ENCODE measurements at regions not wholly inside any gene's neighbourhood (a gene's known extent, or its start where the extent isn't known, plus 50 kb on each side); places are given as distances from the start of the nearest gene placed in this dataset.

DNA sequence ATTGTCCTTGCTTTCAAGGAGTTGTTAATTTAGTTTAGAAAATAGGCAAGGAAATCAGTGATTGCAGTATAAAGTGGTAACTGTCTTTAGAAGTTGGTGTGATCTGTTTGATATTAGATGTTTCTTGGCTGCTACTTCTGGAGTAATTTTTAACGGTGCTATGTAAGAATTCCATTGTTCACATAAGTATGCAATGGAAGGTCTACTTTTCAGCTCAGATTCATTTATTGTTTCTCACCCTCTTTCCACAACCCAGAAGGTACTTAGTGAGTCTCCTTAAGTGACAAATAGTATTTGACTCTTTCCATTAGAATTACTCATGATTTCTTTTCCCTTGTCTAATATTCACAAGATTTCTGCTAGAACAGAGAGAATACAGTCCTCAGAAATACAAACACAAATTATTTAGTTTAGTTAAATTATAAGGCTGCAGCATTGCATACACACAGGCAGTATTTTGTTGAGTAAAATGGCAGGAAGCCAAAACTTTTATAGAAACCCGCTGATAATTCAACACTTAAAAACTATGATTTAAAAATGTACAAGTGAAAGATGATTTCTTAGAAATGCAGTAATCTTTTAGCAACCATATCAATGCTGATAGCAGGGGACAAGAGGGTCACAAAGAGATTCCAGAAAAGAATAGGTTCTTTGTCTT lies 554.3 kb downstream of the CD109 start (continued):
- TF ChIP-seq PPARA (CRISPR knock-in tag; IDR thresholded peaks at IDR 0.05; ENCODE audit: borderline replicate concordance) (no peak), SNAI2 (CRISPR knock-in tag; IDR thresholded peaks at IDR 0.05) (no peak), GLIS3 (CRISPR knock-in tag; IDR thresholded peaks at IDR 0.05) (no peak), ZC3H10 (CRISPR knock-in tag; IDR thresholded peaks at IDR 0.05) (no peak), RARB (CRISPR knock-in tag; IDR thresholded peaks at IDR 0.05) (no peak), CSDC2 (CRISPR knock-in tag; IDR thresholded peaks at IDR 0.05) (no peak)

GRCh38 chr6:74249658-74250057 lies 553.7 kb downstream of the CD109 start:
- no peak for ATAC-seq
- no peak for TF ChIP-seq SNAI2 (CRISPR knock-in tag; IDR thresholded peaks at IDR 0.05)
- TF ChIP-seq, protein P1, sequence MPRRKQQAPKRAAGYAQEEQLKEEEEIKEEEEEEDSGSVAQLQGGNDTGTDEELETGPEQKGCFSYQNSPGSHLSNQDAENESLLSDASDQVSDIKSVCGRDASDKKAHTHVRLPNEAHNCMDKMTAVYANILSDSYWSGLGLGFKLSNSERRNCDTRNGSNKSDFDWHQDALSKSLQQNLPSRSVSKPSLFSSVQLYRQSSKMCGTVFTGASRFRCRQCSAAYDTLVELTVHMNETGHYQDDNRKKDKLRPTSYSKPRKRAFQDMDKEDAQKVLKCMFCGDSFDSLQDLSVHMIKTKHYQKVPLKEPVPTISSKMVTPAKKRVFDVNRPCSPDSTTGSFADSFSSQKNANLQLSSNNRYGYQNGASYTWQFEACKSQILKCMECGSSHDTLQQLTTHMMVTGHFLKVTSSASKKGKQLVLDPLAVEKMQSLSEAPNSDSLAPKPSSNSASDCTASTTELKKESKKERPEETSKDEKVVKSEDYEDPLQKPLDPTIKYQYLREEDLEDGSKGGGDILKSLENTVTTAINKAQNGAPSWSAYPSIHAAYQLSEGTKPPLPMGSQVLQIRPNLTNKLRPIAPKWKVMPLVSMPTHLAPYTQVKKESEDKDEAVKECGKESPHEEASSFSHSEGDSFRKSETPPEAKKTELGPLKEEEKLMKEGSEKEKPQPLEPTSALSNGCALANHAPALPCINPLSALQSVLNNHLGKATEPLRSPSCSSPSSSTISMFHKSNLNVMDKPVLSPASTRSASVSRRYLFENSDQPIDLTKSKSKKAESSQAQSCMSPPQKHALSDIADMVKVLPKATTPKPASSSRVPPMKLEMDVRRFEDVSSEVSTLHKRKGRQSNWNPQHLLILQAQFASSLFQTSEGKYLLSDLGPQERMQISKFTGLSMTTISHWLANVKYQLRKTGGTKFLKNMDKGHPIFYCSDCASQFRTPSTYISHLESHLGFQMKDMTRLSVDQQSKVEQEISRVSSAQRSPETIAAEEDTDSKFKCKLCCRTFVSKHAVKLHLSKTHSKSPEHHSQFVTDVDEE (CRISPR knock-in tag; IDR thresholded peaks at IDR 0.05) = no peak
- no peak for TF ChIP-seq TOX (CRISPR knock-in tag; IDR thresholded peaks at IDR 0.05; ENCODE audit: borderline replicate concordance)
- no peak for TF ChIP-seq CSDC2 (CRISPR knock-in tag; IDR thresholded peaks at IDR 0.05)
- TF ChIP-seq GLIS3 (CRISPR knock-in tag; IDR thresholded peaks at IDR 0.05) = no peak
- no peak for TF ChIP-seq CREB5 (CRISPR knock-in tag; IDR thresholded peaks at IDR 0.05; ENCODE audit: low read depth)
- TF ChIP-seq, protein P2, sequence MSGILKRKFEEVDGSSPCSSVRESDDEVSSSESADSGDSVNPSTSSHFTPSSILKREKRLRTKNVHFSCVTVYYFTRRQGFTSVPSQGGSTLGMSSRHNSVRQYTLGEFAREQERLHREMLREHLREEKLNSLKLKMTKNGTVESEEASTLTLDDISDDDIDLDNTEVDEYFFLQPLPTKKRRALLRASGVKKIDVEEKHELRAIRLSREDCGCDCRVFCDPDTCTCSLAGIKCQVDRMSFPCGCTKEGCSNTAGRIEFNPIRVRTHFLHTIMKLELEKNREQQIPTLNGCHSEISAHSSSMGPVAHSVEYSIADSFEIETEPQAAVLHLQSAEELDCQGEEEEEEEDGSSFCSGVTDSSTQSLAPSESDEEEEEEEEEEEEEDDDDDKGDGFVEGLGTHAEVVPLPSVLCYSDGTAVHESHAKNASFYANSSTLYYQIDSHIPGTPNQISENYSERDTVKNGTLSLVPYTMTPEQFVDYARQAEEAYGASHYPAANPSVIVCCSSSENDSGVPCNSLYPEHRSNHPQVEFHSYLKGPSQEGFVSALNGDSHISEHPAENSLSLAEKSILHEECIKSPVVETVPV (CRISPR knock-in tag; IDR thresholded peaks at IDR 0.05) = no peak
- TF ChIP-seq PATZ1 (CRISPR knock-in tag; IDR thresholded peaks at IDR 0.05; ENCODE audit: borderline replicate concordance) = no peak
- no peak for TF ChIP-seq ZNF565 (CRISPR knock-in tag; conservative IDR thresholded peaks at IDR 0.05; ENCODE audit: low read depth)
- TF ChIP-seq ZNF8 (CRISPR knock-in tag; IDR thresholded peaks at IDR 0.05) = no peak
- TF ChIP-seq BACH2 (CRISPR knock-in tag; IDR thresholded peaks at IDR 0.05; ENCODE audit: borderline replicate concordance) = no peak
- no peak for TF ChIP-seq OSR1 (CRISPR knock-in tag; IDR thresholded peaks at IDR 0.05)

- TF ChIP-seq POU6F1 (CRISPR knock-in tag; IDR thresholded peaks at IDR 0.05; ENCODE audit: borderline replicate concordance, low read depth) (no peak), ARNTL (CRISPR knock-in tag; IDR thresholded peaks at IDR 0.05; ENCODE audit: borderline replicate concordance, low read depth) (no peak), OSR1 (CRISPR knock-in tag; IDR thresholded peaks at IDR 0.05) (no peak), ISL1 (CRISPR knock-in tag; IDR thresholded peaks at IDR 0.05) (no peak), PATZ1 (CRISPR knock-in tag; IDR thresholded peaks at IDR 0.05; ENCODE audit: borderline replicate concordance) (no peak), PPARA (CRISPR knock-in tag; IDR thresholded peaks at IDR 0.05; ENCODE audit: borderline replicate concordance) (no peak), SNAI2 (CRISPR knock-in tag; IDR thresholded peaks at IDR 0.05) (no peak), TOX (CRISPR knock-in tag; IDR thresholded peaks at IDR 0.05; ENCODE audit: borderline replicate concordance) (no peak), RARB (CRISPR knock-in tag; IDR thresholded peaks at IDR 0.05) (no peak), ZFP3 (CRISPR knock-in tag; IDR thresholded peaks at IDR 0.05) (no peak), ZNF70 (CRISPR knock-in tag; IDR thresholded peaks at IDR 0.05) (no peak), ZNF565 (CRISPR knock-in tag; conservative IDR thresholded peaks at IDR 0.05; ENCODE audit: low read depth) (no peak), GLIS3 (CRISPR knock-in tag; IDR thresholded peaks at IDR 0.05) (no peak), ZC3H10 (CRISPR knock-in tag; IDR thresholded peaks at IDR 0.05) (no peak), ZNF8 (CRISPR knock-in tag; IDR thresholded peaks at IDR 0.05) (no peak), CREB5 (CRISPR knock-in tag; IDR thresholded peaks at IDR 0.05; ENCODE audit: low read depth) (no peak), ZFP30 (CRISPR knock-in tag; IDR thresholded peaks at IDR 0.05) (no peak), BACH2 (CRISPR knock-in tag; IDR thresholded peaks at IDR 0.05; ENCODE audit: borderline replicate concordance) (no peak)
- TF ChIP-seq, protein P2 (CRISPR knock-in tag; IDR thresholded peaks at IDR 0.05) = no peak
- no peak for ATAC-seq
These were observed 553.0 kb downstream of the CD109 start for GRCh38 chr6:74248966-74249365.

All from SK-N-SH treated with all-trans-retinoic acid at 6 μM for 48 hours (cell line).